PC-9 (cell line): ENCODE measurements at regions not wholly inside any gene's neighbourhood (a gene's known extent, or its start where the extent isn't known, plus 50 kb on each side); places are given as distances from the start of the nearest gene placed in this dataset.

ENCODE experiments used
- CTCF ChIP-seq: fragments of 200-600 bp; sonication (generic); conservative IDR thresholded peaks from 2 replicates; pipeline ENCODE4 v1.6.1; 2017; ENCODE audit warnings: mixed run types, antibody characterized with exemption, mild to moderate bottlenecking, moderate library complexity
- EZH2 ChIP-seq: fragments of 200-600 bp; sonication (generic); IDR thresholded peaks from 2 replicates; pipeline ENCODE4 v1.8.0; 2017; ENCODE audit warnings: antibody characterized with exemption, low read depth

- TF ChIP-seq CTCF (no peak), EZH2 (no peak)
These were observed 114.2 kb downstream of the BASP1 start for GRCh38 chr5:17331651-17332050.
